GM19238 (cell line): ENCODE measurements at regions not wholly inside any gene's neighbourhood (a gene's known extent, or its start where the extent isn't known, plus 50 kb on each side); places are given as distances from the start of the nearest gene placed in this dataset.

Source experiments
- DNase-seq: peaks from one replicate; pipeline ENCODE4 v3.0.0; 2011; ENCODE audit warnings: low spot score; ENCODE audit not compliant: insufficient read length

DNA sequence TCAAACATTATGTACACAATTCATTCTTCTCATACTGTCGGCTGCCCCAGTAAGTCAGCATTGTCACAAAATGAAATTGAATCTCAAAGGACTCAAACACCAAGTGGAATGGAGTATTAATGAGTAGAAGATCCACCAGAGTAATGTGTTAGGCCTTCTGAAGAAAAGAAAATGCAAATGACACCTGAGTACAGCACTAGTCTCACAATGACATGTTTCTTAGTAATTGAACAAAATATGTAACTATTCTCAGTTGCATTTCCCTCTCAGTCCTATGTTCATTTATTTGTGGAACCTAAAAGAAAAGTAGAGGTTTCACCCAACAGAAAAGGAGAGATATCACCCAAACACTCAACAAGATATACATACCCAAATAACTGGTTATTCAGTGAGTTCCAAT lies 283.9 kb upstream of the THBS1 start:
- DNase-seq, result no peak

DNA sequence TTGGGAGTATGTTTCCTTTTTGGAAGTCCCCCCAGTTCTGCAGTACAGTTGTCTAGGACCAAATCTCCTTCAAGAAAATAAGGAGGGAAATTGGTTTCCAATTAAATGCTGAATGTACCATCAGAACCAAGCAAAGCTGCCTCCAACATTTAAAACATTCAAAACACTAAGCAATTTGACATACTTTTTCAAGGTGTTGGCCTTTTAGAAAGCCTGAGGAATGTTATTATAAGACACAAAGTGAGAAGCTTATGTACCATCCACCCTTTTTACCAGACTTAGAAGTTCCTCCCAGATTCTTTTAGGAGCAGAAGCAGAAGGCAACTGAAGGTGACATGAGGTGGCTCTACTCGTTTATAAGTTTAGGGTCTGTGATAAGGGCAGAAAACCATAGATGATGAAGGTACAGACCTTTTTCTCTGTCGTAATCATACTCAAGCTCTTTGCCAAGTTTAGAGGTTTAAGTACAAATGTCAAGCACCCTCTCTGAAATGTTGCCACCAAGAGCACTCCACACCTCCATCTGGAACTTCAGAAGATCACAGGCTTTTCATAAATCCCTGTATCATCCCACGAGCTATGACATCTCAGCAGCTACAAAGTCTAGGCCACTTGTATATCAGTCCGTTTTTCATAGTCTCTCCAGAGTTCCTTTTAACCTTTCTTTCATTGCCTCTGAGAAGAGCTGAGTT lies 282.5 kb upstream of the THBS1 start:
- DNase-seq, result no peak

DNA sequence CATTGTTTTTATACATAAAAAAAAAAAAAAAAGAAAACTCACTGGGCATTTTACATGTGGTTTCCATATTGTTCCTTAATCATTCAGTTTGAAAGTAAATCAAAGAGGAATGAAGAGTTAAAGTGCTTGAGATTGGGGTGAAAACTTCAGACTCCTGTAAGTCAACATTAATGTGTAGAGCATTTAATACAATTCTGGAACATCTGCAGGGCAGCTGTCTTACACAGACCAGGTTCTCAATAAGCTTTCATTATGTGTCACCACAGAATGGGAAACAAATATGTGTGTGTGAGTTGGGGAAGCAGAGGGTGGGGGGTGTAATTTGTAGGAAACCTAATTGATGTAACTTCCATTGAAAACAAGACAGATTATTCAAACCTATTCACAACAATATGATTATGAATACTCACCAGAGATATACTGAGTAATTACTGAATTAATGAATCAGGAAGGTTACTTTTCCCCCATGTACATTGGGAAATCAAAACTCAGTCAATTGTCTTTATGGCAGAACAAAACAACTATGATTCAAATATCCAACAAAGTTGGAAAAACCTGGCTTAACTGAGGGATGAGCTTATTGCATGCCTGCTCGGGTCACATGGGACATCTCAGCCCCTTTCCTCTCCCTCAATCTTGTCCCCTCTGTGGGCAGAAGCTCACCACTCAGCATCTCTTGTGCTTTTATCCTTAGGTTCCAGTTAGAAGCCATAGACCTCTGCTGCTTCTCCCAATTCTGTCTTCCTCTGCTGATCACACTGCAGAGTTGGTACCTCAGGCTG lies 281.2 kb upstream of the THBS1 start:
- no peak for DNase-seq

DNA sequence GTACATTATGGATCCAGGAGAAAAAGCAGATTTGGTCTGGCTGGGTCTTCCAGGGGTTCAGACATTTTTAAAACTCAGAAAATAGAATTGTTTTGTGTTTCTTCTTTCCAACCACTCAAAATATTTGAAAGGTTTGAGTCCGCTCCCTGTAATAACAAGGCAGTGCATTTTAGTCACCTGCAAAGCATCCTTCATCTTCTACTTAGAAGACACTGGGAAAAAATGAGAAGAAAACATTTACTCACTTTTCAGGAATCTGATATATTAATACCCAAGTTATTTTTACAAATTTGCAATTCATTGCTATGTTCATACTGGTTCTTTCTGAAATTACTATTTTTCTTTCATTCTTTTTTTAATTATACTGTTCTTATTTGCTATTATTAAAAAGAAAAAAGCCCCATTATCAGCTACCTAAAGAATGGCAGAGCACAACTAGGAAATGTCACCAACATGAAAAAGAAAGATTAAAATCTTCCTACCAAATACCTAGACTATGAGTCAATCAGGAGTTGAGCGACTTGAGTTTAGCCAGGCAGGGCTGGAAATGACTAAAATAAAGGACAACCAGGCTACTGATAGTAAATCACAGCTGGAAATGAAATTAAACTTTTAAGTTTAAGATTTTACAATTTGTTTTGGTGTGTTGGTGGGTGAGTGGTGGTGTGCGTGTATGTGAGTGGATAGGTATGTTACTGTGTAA lies 280.3 kb upstream of the THBS1 start:
- DNase-seq, result no peak

DNA sequence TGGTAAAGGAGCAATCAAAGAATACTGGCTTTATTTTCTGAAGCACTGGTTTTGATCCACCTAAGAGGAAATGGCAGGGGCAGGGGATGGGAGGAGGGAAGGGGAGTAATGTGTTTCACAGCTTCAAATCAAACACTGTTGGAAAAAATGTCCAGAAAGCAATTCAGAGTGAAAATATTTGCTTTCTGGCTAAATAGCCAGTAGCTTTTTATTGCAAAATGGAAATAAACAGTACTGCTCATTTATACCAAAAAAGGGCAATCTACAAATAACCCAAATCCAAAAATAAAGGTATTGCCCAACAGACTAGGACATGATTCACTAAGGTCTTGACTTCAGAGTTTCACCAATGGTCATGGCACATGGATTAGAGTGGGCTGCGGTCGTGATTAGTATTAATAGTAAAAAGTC lies 279.3 kb upstream of the THBS1 start:
- no peak for DNase-seq

DNA sequence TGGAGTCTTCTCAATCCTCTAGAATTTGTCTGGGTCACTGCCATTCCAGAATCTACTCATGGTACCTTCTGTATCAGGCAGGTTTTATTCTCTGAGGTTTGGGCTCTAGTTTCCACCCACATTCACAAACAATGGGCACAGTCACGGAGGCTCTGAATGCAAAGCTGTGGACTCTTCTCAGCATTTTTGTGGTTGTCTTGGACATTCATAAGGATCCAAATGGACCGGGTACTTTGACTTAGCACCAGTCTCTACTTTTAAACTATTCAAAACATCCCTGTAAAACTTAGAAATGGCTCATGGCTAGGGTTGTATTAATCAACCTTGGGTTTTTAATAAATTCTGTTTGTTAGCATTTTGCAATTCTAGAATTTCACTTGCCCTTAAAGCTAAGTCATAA lies 277.9 kb upstream of the THBS1 start:
- DNase-seq, result no peak

DNA sequence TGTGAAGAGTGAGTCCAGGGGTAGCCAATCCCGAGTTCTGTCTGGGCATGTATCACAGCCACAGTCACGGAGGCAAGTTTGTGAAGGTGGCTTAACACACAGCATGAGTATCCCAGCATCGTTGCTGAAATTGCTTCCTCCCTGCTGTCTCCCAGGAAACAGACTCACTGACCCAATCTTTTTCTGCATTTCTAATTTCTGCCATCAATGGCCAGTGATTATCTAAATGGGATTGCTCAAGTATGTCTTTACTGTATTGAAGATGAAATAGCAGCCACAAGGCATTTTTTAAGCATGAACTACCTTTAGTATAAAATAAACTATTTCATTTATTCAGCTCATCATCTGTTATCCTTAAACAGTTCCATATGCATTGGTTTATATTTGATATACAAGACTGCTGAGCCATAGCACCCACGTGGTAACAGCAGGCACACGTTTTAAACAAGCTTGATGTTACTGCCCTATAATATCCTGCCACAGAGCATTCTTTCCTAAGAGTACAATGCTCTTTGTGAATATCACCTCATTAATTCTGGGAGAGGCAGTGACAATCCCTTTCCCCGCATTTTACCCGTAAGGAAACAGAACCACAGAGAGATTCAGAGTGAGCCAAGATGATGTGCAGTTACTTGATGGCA lies 276.6 kb upstream of the THBS1 start:
- no peak for DNase-seq

DNA sequence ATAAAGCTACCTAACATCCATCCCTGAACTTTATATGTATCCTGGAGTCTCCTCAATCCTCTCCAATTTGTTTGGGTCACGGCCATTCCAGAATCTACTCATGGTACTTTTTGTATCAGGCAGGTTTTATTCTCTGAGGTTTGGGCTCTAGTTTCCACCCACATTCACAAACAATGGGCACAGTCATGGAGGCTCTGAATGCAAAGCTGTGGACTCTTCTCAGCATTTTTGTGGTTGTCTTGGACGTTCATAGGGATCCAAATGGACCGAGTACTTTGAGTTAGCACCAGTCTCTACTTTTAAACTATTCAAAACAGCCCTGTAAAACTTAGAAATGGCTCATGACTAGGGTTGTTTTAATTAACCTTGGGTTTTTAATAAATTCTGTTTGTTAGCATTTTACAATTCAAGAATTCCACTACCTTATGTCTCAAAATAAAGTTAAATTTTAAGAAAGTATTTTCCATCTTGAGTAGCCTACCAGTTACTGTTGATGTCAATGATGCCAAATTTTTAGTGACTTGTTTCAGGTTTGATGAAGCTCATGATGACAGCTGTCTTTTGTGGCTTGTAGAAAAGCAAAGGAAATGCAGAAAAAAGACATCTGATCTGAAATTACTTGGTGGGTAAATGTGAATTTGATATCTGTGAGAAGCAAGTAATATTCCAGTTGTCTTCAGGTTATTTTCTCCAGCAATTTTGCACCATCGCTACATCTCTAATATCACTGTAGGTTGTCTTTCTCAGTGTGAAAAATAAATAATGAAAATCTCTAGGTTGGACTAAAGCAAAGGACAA lies 275.7 kb upstream of the THBS1 start:
- DNase-seq, result no peak

DNA sequence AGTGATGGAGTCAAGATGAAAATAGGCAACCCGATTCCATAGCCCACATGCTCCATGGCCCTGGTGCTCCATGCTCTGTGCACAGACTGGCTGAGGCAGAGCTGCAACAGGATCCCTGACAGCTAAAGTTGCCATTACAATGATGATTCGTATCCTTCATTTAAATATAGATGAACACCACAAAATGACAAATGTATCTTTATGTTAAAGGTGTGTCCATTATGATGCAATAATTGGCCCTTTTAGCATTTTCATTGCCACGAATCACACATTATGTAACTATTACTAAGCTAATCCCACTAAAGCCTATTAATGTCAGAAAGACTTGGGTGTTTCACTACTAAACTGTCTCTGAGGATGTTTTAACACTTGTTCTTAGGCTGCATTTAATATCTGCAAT lies 270.2 kb upstream of the THBS1 start:
- DNase-seq, result no peak

DNA sequence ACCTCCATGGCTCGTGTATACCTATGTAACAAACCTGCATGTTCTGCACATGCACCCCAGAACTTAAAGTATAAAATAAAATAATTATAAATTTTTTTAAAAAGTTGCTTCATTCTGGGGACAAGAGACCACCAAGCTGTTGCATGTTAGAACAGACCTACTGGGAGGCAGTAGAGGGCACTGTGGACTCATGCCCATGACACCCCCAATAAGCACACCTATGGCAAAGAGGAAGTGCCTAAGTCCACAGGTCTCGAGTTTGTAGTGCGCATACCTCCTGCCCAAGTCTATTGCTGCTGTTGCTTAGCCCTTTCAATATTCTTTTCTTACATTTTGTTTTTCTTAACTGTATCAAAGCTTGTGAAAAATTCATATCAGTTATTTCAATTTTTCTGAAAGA lies 267.9 kb upstream of the THBS1 start:
- DNase-seq, result peak; percentile 3

DNA sequence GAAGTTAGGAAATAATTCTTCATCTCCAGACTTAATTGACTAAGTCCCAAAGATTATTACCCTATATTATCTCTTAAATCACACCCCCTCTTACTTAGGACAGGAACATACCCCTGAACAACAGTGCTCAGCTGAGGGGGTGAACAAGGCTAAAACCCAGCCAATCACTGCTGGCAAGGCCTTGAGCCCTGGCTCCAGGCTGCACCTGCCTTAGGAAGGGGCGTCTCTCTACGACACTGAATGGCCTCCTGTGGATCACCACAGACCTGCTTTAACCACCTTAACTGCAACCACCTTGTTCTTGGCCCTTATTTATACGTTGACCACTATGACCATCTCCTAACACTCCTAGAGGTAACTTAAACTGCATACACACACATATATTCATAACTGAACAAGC lies 267.4 kb upstream of the THBS1 start:
- DNase-seq, result no peak

DNA sequence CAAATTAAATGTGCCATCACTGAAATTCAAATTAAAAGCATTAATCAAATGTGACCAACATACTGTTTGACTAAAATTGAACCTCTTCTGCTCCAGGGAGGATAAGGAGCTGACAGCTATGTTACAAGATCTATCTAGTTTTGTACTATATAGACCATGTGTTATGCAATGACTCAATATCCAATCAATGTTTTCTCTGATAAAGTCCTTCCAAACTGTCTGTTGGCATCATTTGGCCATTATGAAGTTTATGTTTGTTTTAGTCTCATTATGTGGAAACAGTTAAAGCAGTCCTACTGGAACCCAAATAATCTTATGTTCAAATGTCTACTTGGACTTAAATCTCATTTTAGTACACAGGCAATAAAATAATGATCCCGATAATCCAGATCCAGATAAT lies 267.0 kb upstream of the THBS1 start:
- DNase-seq, result no peak

DNA sequence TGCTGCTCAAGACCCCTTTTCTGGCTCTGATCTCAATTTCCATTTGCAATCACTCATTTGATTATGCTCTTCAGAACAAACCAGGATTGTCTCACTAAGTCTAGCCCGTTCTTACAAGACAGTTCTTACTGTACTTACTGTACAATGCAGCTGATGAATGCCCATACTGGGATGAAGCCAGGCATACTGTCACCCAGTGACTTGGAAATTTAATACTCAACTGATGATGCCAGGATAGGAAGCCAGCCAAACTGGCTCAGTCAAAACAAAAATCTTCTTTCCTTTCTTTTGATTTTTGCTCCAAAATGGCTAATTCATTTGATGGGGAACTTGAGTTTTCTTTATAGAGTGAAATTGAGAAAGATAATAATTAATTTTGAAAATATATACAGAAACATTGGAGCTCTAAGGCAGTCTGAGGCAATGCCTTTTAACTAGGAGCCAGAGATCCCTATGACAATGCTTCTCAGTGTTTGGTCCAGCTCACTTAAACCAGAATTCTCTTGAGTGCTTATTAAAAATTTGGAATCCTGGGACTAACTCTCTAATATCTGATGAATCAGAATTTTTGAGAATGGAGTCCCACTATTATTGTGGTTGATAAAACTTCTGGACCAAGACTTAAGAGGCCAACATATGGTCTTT lies 265.6 kb upstream of the THBS1 start:
- no peak for DNase-seq

DNA sequence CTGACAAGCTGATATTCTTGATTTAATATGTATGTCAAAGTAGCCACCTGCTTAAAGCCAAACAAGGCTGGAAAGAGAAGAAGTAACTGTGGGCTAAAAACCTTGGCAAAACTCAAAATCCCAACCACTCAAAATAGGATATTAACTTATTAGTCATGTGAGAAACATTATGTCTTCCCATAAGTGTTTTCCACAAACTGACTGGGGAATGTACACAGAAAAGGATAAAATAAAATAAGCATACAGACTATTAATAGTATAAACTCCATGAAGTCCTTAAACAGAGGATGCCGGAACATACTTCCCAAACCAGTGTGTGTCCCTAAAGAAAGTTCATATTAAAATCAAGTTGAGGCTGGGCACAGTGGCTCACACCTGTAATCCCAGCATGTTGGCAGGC lies 263.7 kb upstream of the THBS1 start:
- DNase-seq, result no peak

DNA sequence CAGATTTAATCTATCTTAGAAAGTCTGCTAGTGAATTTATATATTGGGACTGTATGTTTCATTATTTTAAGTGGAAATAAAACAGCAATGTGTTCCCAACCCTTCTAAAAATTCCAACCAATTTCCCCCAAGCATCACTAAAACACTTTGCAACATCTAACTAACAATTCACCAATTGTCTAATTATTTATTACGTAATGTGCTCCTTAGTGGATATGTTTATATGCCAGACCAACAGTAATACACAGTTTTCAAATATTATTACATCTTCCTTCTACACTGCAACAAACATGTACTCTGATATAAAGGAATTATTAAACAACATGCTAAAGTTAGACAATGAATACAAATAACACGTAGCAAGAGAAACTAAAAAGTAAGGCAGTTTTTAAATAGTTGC lies 262.6 kb upstream of the THBS1 start:
- no peak for DNase-seq

DNA sequence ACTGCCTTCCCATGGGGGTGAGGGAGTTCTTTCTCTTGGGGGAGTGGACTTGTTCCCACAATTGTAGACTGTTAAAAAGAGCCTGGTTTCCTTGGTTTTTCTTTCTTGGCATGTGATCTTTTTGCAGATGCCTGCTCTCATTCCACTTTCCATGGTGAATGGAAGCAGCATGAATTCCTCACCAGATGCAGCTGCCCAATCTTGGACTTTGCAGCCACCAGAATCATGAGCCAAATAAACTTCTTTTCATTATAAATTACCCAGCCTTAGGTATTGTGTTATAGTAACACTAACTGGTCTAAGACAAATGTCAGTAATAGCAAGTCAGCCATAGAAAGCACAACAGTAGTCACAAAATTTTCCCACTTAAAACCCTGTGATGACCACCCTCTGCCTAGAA lies 260.5 kb upstream of the THBS1 start:
- no peak for DNase-seq

DNA sequence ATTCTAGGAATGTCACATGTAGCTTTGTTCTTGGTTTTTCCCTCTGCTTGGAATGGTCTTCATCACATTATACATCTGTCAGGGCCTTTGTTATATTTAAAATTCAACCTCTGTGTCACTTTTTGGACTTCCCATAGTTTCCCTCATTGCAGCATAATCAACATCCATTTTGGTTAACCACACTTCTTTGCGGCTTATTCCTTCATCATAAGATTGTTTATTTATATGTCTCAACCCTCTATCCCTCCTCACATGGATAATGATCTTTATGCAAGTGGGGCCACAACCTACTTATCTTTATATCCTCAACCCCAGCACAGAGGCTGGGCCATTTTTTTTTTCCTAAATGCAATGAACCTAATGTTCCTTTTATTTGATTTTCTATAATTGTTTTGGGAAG lies 260.0 kb upstream of the THBS1 start:
- DNase-seq, result no peak

DNA sequence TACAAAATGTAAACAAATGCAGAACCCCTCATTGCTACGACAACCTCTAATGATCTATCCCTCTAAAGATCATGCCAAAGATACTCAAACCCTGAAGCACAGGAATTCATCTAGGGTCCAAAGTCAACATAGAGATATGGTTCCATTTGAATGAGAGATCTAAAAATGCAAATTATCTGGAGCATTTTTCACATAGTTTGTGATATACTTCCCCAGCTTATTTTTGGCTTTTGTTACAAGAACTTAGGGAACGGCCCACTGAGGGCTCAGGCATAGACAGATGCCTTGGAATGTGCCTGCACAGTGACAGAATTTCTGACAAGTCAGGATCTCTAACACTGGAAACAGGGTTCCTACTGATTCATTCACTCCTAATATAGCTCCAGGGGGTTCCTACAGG lies 258.9 kb upstream of the THBS1 start:
- no peak for DNase-seq

DNA sequence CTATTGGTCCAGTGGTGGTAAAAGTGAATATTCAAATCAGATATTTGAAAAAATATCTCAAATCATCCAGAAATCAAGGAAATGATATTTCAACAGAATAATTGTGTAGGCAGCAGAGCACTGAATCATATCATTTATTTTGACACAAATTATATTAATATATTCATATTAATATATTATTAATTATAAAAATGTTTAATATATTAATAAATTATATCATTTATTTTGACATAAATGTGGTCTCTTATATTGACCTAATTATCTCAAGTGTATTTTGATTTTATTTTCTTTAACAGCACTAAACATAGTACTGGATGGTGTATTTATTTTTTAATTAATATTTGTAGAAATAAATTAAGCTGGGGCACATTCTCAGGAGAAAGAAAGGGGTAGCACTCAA lies 257.7 kb upstream of the THBS1 start:
- DNase-seq, result no peak

DNA sequence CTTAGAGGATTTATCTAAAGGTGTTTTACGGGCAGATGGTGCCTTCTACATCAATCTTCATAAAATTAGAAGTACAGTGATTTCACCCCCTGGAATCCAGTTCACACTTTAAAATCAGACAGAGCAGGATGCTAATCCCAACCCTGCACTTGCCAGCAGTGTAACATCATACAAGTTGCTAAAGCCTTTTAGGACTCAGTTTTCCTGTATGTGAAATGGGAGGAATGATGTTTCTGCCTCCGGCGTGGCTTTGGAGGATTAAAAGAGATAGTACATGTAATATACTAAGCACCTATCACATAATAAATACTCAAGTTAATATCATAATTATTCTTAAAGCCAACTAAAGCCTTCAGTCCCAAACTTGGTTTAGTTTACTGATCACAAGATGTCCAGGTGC lies 257.2 kb upstream of the THBS1 start:
- no peak for DNase-seq
